GM20431 (cell line): ENCODE measurements at regions not wholly inside any gene's neighbourhood (a gene's known extent, or its start where the extent isn't known, plus 50 kb on each side); places are given as distances from the start of the nearest gene placed in this dataset.
"Not testable (repeated sequence)": the region's sequence is repeated elsewhere in the genome, so short reads cannot be mapped to it uniquely, and the experiment has no call there.

Experiments
- in situ Hi-C: fragments of 300-500 bp; cut with MseI, MboI; formaldehyde crosslinking; loops from one replicate; pipeline ENCODE4 v1.15.0; 2020; ENCODE audit warnings: low sequenced_read_pairs; ENCODE audit not compliant: unreplicated experiment

DNA sequence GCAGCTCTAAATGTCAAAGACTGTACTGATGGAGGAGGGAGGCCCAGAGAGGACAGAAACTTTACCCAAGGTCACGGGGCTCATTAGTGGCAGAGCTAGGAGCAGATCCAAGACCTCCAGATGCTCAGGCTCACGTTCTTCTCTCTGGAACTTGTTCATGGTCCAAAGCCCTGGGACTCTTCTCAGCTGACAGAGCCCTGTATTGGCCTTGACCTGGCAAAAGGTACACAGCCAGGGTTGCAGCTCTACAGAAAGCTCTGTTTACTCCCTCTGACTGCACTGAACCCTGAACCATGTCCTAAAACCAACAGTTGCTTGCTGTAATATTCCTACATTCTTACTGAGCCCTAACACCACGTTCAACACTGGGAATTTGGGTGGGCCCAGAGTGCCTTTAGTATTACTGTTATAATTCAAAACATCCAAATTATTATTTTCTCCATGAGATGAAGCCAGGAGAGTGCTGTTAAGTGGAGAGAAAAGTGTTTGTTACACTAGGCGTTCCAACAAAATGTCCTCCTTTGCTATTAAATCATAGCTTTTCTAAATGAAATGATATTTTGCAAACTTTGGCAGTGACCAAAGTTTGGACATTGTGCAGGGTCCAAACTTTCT, 602.4 kb upstream of the CLINT1 start:
- in situ Hi-C loops, result no loop called here

DNA sequence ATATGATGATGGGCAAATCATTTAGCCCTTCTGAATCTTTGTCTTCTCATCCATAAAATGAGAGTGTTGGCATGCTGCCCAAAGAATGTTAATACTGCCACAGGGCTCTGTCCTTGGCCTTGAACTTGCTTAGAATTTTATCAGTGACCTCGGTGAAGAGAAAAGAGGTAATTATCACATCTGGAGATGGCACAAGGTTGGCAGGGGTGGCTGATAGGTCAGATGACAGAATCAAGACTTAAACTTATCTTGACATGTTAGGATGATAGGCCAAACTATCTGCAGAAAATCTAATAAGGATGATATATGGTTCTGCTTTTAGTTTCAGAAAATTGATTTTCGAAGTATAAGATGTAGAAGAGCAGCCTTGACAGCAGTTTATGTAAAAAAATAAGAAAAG, 599.1 kb upstream of the CLINT1 start:
- in situ Hi-C loops, result no loop called here

- in situ Hi-C loops, result no loop called here
Observed at GRCh38 chr5:158456756-158457155, 597.8 kb upstream of the CLINT1 start.

DNA sequence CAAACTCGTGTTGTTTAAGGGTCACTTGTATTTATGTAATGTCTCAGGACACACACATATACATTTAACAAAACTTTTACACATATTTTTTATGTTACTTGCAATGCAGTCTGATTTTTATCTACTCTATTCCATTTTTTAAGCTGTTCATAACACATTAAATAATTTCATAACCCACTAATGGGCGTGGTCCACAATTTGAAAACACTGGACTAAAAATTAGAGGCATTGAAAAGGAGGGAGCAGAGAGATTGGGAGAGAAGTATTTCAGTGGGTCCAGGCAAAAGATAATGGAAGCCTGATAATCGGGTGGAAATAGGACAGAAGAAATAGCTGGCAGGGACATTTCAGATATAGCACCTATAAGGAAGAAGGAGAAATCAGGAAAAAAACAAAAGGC, 597.3 kb upstream of the CLINT1 start:
- in situ Hi-C loops, result no loop called here

DNA sequence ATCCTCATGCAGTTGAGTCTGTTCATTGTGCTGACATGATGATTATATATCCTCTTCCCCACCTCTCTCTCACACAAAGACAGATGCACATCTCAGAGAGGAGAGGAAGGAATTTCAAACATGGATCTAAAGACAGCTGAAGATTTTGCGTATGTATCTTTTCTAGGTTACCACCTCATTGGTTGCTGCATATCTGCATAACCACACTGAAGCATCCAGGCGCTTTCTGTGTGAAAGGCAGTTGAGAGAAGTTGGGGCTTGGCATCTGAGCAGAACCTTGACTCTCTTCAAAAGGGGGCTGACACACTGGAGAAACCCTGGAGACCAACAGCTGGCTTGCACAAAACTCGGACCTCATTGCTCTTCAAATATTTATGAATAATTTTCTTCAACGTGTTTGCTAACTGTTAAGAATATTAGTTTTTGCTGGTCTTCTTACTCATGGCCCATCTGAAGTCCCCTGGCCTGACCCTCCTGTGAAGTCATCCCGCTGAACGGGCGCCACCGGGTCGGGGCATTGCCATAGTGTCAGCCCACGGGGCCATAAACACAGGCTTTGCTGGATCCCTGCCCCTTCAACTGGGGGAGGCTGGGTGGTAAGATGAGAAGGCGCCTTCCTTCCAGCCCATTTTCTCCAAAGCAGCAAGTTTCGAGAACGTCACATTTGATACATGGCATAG, 593.2 kb upstream of the CLINT1 start:
- in situ Hi-C loops, result no loop called here

GRCh38 chr5:158451203-158451992, 592.5 kb upstream of the CLINT1 start:
- in situ Hi-C loops, result no loop called here

GRCh38 chr5:158450751-158451171, 591.8 kb upstream of the CLINT1 start:
- in situ Hi-C loops, result no loop called here

GRCh38 chr5:158446761-158447160, 587.8 kb upstream of the CLINT1 start:
- in situ Hi-C loops, result not testable (repeated sequence)

- in situ Hi-C loops, result not testable (repeated sequence)
Observed at GRCh38 chr5:158439204-158439603, 580.3 kb upstream of the CLINT1 start.

DNA sequence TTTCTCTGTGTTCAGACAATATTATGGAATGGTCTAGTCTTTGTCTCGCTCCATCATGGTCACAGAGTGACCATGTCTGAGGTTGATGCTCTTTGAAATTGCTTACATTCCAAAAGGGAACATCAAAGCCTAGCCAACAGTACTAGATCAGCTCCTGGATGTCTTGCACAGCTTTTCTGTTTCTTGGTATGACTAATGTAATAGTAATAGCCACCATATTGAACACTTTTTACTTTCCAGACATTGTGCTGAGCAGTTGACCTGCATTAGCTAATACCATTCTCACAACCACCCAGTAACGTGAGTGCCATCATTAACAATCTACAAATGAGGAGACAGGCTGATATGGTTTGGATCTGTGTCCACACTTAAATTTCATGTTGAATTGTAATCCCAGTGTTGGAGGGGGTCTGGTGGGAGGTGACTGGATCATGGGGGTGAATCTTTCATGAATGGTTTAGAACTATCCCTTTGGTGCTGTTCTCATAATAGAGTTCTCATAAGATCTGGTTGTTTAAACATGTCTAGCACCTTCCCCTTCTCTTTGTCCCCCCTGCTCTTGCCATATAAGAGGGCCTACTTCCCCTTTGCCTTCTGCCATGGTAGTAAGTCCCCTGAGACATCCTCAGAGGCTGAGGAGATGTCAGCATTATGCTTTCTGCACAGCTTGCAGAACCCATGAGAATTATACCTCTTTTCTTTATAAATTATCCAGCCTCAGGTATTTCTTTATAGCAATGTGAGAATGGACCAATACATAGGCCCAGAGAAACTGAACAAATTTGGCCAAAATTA, 577.5 kb upstream of the CLINT1 start:
- in situ Hi-C loops, result no loop called here

DNA sequence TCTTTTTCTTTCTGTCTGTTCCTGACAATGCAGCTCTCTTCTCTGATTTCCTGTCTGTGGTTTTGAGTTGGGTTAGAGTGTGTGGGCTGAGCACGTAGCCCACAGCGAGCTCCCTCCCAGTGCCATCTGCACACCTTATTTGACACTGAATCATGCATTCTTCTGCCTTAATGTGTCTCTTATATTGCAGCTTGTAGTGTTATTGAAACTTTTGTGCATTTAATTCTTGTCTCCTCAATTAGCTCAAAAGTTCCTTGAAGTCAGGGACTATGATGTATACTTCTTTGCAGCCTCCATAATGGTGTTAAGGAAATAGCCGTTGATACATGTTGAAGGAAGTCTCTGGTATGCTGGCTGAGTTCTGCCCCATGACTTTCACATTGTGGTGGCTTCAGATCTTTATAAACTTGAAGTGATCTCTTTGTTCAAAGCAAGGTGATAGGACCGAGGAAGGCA, 576.2 kb upstream of the CLINT1 start:
- in situ Hi-C loops, result no loop called here

DNA sequence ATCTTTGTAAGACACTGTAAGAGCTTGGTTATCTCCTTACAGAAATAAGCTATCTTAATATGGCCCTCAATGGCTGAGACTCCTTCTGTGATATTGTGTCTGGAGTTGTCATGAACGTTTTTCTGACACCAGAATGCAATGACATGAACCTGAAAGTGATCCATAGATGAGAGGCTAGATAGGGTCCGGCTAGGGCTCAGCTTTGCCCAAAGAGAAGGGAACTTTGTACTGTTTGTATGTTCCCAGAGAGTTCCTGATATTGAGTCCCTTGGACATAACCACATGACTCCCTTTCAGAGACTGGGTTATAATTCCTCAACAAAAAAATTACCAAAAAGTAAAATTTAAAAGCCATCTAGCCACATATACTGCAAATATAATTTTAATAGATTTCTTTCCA, 575.8 kb upstream of the CLINT1 start:
- in situ Hi-C loops, result no loop called here

GRCh38 chr5:158433634-158434033, 574.7 kb upstream of the CLINT1 start:
- in situ Hi-C loops, result no loop called here

GRCh38 chr5:158431369-158432029, 572.6 kb upstream of the CLINT1 start:
- in situ Hi-C loops, result no loop called here

DNA sequence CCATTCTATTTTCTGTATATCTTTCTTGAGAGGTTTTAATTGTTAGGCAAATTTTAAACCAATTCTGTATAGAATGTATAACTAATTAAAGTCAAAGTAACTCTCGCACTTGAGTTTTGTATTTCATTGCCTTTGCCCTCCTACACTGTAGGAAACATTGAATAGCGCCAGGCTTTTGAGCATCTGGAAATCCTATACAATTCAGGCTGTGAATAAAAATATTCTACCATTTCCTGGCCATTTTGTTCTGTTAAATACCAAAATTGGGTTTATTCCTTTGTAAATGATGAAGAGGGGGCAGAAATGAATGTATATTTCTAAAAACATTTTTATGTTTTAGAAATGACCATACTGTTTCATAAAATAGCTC, 571.8 kb upstream of the CLINT1 start:
- in situ Hi-C loops, result no loop called here

- in situ Hi-C loops, result no loop called here
Observed at GRCh38 chr5:158430166-158430797, 571.3 kb upstream of the CLINT1 start.

DNA sequence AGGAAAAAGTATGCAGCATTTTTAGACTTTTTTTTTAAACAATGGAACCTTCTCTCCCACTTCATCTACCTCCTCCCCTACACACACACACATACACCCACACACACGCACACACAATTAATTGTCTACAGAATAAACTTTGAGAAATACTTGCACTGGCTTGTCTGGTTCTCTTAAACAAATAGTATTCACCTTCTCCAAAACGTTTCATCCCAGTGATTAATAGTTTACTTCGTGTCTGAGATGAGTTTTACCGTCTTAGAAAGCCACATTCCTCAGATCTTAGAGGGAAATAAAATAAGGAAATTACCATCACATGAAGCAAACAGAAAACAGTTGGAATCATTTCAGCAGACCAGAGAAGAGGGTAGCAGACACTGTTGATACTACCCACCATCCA, 570.6 kb upstream of the CLINT1 start:
- in situ Hi-C loops, result no loop called here

DNA sequence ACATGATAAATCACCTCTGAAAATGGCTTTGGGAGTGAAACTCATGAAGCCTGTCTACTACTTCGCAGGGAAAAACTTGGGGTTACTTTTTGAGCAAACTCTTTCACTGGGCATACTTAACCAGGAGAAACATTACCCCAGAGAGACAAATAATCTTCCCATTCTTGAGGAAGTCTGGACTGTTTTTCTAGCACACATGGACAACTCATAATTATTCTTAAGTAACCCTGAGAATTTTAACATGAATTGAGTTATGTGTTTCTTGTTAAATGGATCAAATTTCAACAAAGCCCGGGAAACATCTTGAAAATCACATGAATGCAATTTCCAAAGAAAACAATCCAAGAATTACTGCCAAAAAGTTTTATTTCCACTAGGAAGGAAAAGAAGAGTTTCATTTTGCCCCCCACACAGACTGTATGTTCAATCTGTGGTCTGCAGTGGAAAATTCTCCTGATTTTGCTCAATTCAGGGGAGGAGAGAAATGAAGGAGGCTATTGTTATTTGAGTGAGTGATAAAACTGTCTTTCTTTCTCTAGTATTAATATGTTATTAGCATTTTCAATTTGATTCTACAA, 564.8 kb upstream of the CLINT1 start:
- in situ Hi-C loops, result no loop called here
